WTC11 (cell line): ENCODE measurements at regions not wholly inside any gene's neighbourhood (a gene's known extent, or its start where the extent isn't known, plus 50 kb on each side); places are given as distances from the start of the nearest gene placed in this dataset.

Experiments
- ATAC-seq: fragments of 200-7000 bp; cut with Tn5 transposase; 2 replicates; pipeline ENCODE4 v1.10.0; 2021; ENCODE audit warnings: mild to moderate bottlenecking, moderate library complexity
- CTCF ChIA-PET: fragments of 300-600 bp; sonication (Branson Sonifier 250); formaldehyde crosslinking; loops from one replicate; lab custom pipeline; 2021; ENCODE audit warnings: antibody characterized with exemption; lab: Charles Lee
- POLR2A ChIA-PET: fragments of 350-600 bp; sonication (Branson Sonifier 250); formaldehyde crosslinking; loops from one replicate; lab custom pipeline; 2021; ENCODE audit warnings: antibody characterized with exemption; lab: Charles Lee
- DNase-seq: peaks from one replicate; pipeline ENCODE4 v3.0.0; 2021; ENCODE audit warnings: low spot score
- H3K27ac Mint-ChIP-seq: 2 replicates; pipeline ENCODE4 v1.8.0; 2021; ENCODE audit warnings: mixed read lengths
- H3K27me3 Mint-ChIP-seq: 2 replicates; pipeline ENCODE4 v1.8.0; 2021; ENCODE audit warnings: low read depth, mild to moderate bottlenecking, moderate library complexity, mixed read lengths
- H3K36me3 Mint-ChIP-seq: 2 replicates; pipeline ENCODE4 v1.8.0; 2021; ENCODE audit warnings: mixed read lengths
- H3K4me1 Mint-ChIP-seq: 2 replicates; pipeline ENCODE4 v1.8.0; 2022; ENCODE audit warnings: mixed read lengths
- H3K4me3 Mint-ChIP-seq: 2 replicates; pipeline ENCODE4 v1.8.0; 2021; ENCODE audit warnings: mild to moderate bottlenecking, moderate library complexity, mixed read lengths
- H3K9me3 Mint-ChIP-seq: 2 replicates; pipeline ENCODE4 v1.8.0; 2021; ENCODE audit warnings: mixed read lengths
- E2F4 ChIP-seq: sonication (generic); formaldehyde crosslinking; IDR thresholded peaks from 2 replicates; pipeline ENCODE4 v1.8.1; 2022; ENCODE audit warnings: low read depth, mild to moderate bottlenecking, moderate library complexity, missing genetic modification reagents, borderline replicate concordance
- EMX1 ChIP-seq: fragments of 250-450 bp; sonication (Bioruptor Pico); IDR thresholded peaks from 2 replicates; pipeline ENCODE4 v1.8.0; 2021; ENCODE audit warnings: mild to moderate bottlenecking
- FOXK1 ChIP-seq: sonication (generic); formaldehyde crosslinking; IDR thresholded peaks from 2 replicates; pipeline ENCODE4 v1.8.0; 2022; ENCODE audit warnings: mild to moderate bottlenecking, moderate library complexity, missing genetic modification reagents
- IRF1 ChIP-seq: sonication (generic); formaldehyde crosslinking; IDR thresholded peaks from 2 replicates; pipeline ENCODE4 v1.8.0; 2023; ENCODE audit warnings: missing genetic modification reagents
- JAZF1 ChIP-seq: fragments of 250-450 bp; sonication (Bioruptor Pico); IDR thresholded peaks from 2 replicates; pipeline ENCODE4 v1.9.0; 2021; ENCODE audit warnings: moderate library complexity, mild to moderate bottlenecking, inconsistent platforms
- MYBL2 ChIP-seq: sonication (generic); formaldehyde crosslinking; IDR thresholded peaks from 2 replicates; pipeline ENCODE4 v1.8.1; 2023; ENCODE audit warnings: mild to moderate bottlenecking, moderate library complexity, missing genetic modification reagents
- PRRX2 ChIP-seq: fragments of 250-450 bp; sonication (Bioruptor Pico); IDR thresholded peaks from 2 replicates; pipeline ENCODE4 v1.8.0; 2021; ENCODE audit warnings: mild to moderate bottlenecking
- RELA ChIP-seq: sonication (generic); formaldehyde crosslinking; IDR thresholded peaks from 2 replicates; pipeline ENCODE4 v1.8.1; 2022; ENCODE audit warnings: missing genetic modification reagents, mild to moderate bottlenecking, borderline replicate concordance
- SMAD4 ChIP-seq: sonication (generic); formaldehyde crosslinking; IDR thresholded peaks from 2 replicates; pipeline ENCODE4 v1.8.0; 2022; ENCODE audit warnings: mild to moderate bottlenecking, missing genetic modification reagents
- TEAD1 ChIP-seq: sonication (generic); formaldehyde crosslinking; IDR thresholded peaks from 2 replicates; pipeline ENCODE4 v1.8.0; 2022; ENCODE audit warnings: mild to moderate bottlenecking, missing genetic modification reagents
- TP53 ChIP-seq: sonication (generic); formaldehyde crosslinking; IDR thresholded peaks from 2 replicates; pipeline ENCODE4 v1.8.1; 2023; ENCODE audit warnings: mild to moderate bottlenecking, missing genetic modification reagents
- ZNF219 ChIP-seq: sonication (generic); formaldehyde crosslinking; IDR thresholded peaks from 2 replicates; pipeline ENCODE4 v1.8.0; 2023; ENCODE audit warnings: missing genetic modification reagents, mild to moderate bottlenecking, borderline replicate concordance
- ZNF232 ChIP-seq: sonication (generic); formaldehyde crosslinking; IDR thresholded peaks from 2 replicates; pipeline ENCODE4 v1.8.0; 2022; ENCODE audit warnings: mild to moderate bottlenecking, missing genetic modification reagents
- ZNF532 ChIP-seq: fragments of 250-450 bp; sonication (Bioruptor Pico); IDR thresholded peaks from 2 replicates; pipeline ENCODE4 v1.9.0; 2021; ENCODE audit warnings: mild to moderate bottlenecking, borderline replicate concordance
- TF ChIP-seq, protein P1 (sequence below): fragments of 250-450 bp; sonication (Bioruptor Pico); conservative IDR thresholded peaks from 2 replicates; pipeline ENCODE4 v1.9.0; 2021; ENCODE audit warnings: mild to moderate bottlenecking
- TF ChIP-seq, protein P2 (sequence below): fragments of 250-450 bp; sonication (Bioruptor Pico); IDR thresholded peaks from 2 replicates; pipeline ENCODE4 v1.9.0; 2021; ENCODE audit warnings: mild to moderate bottlenecking

GRCh38 chr21:39054066-39054465 is 129.2 kb downstream of the PSMG1 start:
- no peaks in the 10 kb centered on the region for H3K36me3 Mint-ChIP-seq
- no peak overlapping the region for H3K27ac Mint-ChIP-seq
- DNase-seq: no peak
- ChIA-PET CTCF (interaction anchor here (1.2 to 1.6 kb wide), 2 partner anchors 43 to 72 kb away, joined by 3 read pairs; no protein-coding TSS in a partner anchor), POLR2A (no interaction called here)
- H3K9me3 Mint-ChIP-seq: no peaks in the 10 kb centered on the region
- H3K4me1 Mint-ChIP-seq: no peaks in the 10 kb centered on the region
- H3K4me3 Mint-ChIP-seq: no peak overlapping the region
- ATAC-seq: no peak
- TF ChIP-seq FOXK1: no peak
- TF ChIP-seq JAZF1 (CRISPR knock-in tag): no peak
- H3K27me3 Mint-ChIP-seq: no peaks in the 10 kb centered on the region

GRCh38 chr21:39053126-39053525 is 130.1 kb downstream of the PSMG1 start:
- Mint-ChIP-seq H3K4me3 (no peak overlapping the region), H3K27me3 (no peaks in the 10 kb centered on the region), H3K27ac (no peak overlapping the region; the same call in 1 of the 2 replicates), H3K9me3 (no peaks in the 10 kb centered on the region), H3K4me1 (peaks cover 3% of the 10 kb centered on the region; the same call in 1 of the 2 replicates), H3K36me3 (no peaks in the 10 kb centered on the region)
- ATAC-seq (no peak), DNase-seq (no peak)
- ChIA-PET CTCF (interaction anchor here (1.2 to 1.6 kb wide), 2 partner anchors 44 to 73 kb away, joined by 3 read pairs; no protein-coding TSS in a partner anchor), POLR2A (no interaction called here)
- TF ChIP-seq TEAD1 (CRISPR knock-in tag) (no peak), RELA (no peak), EMX1 (CRISPR knock-in tag) (no peak), ZNF219 (no peak), TP53 (CRISPR knock-in tag) (no peak), PRRX2 (no peak), E2F4 (no peak), MYBL2 (CRISPR knock-in tag) (no peak), IRF1 (CRISPR knock-in tag) (no peak), ZNF532 (no peak), SMAD4 (CRISPR knock-in tag) (no peak), ZNF232 (no peak)
- TF ChIP-seq, protein P1, sequence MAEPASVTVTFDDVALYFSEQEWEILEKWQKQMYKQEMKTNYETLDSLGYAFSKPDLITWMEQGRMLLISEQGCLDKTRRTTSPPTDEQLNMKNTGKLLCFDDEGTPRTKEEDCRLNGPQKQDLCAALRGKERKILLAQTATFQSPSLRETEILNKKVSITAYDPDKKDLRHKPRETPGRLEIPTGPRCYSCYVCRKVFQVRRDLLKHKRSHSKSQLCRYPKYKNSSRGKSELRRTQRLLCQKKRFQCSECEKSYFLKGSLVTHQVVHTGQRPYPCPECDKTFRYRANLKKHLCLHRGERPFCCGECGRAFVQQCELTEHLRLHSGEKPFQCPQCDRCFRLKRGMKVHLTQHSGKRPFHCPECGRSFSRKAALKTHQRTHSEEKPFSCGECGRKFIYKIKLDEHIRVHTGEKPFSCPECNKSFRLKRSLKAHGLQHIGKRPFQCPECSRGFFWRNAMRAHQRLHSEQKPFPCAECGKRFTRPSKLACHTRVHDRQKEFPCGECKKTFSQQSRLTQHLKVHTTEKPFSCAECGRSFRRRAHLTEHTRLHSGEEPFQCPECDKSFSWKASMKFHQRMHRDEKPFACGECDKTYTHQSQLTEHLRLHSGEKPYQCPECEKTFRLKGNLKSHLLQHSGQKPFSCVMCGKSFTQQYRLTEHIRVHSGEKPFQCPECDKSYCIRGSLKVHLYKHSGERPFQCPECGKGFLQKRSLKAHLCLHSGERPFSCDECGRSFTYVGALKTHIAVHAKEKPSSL (CRISPR knock-in tag): no peak
- TF ChIP-seq, protein P2, sequence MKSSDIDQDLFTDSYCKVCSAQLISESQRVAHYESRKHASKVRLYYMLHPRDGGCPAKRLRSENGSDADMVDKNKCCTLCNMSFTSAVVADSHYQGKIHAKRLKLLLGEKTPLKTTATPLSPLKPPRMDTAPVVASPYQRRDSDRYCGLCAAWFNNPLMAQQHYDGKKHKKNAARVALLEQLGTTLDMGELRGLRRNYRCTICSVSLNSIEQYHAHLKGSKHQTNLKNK (CRISPR knock-in tag): no peak
- TF ChIP-seq, all 79 proteins: peak for 0
